CD4-positive, alpha-beta T cell (primary cell): ENCODE measurements at regions not wholly inside any gene's neighbourhood (a gene's known extent, or its start where the extent isn't known, plus 50 kb on each side); places are given as distances from the start of the nearest gene placed in this dataset.

Experiments
- ATAC-seq: fragments of 200-7000 bp; cut with Tn5 transposase; one replicate; pipeline ENCODE4 v1.10.0; 2022; ENCODE audit warnings: mild to moderate bottlenecking; ENCODE audit not compliant: poor library complexity
- CTCF ChIA-PET: fragments of 350-600 bp; sonication (Branson Sonifier 250); formaldehyde crosslinking; loops from one replicate; lab custom pipeline; 2021; ENCODE audit warnings: antibody characterized with exemption, inconsistent platforms; lab: Charles Lee
- POLR2A ChIA-PET: fragments of 350-600 bp; sonication (Branson Sonifier 250); formaldehyde crosslinking; loops from one replicate; lab custom pipeline; 2021; ENCODE audit warnings: antibody characterized with exemption, inconsistent platforms; lab: Charles Lee
- DNase-seq, 14 experiments: peaks; one replicate each; pipeline ENCODE4 v3.0.0-alpha.2; 2013 to 2020; ENCODE audit warnings: mixed read lengths in 2 of 14
- H3K27ac ChIP-seq, 2 donors: one replicate each; pipeline versions ENCODE4 v1.5.1 to v1.7.0; 2013; ENCODE audit warnings: low read length in 2 of 2, low read depth in 1 of 2, mild to moderate bottlenecking in 1 of 2
- H3K27me3 ChIP-seq, 2 experiments: 1 replicate in 1 of 2; 2 replicates in 1 of 2; pipeline versions ENCODE4 v1.6.1 to v1.7.0; 2013; ENCODE audit warnings: low read length in 2 of 2, control low read depth in 1 of 2, mild to moderate bottlenecking in 1 of 2, moderate library complexity in 1 of 2; ENCODE audit not compliant: insufficient read depth in 2 of 2, control insufficient read depth in 1 of 2
- H3K36me3 ChIP-seq: one replicate; pipeline ENCODE4 v1.6.1; 2013; ENCODE audit warnings: low read length, control low read depth; ENCODE audit not compliant: insufficient read depth
- H3K4me1 ChIP-seq: one replicate; pipeline ENCODE4 v1.6.1; 2013; ENCODE audit warnings: low read length, control low read depth; ENCODE audit not compliant: insufficient read depth
- H3K4me3 ChIP-seq: one replicate; pipeline ENCODE4 v1.5.1; 2013; ENCODE audit warnings: mild to moderate bottlenecking, low read length, moderate library complexity
- H3K9me3 ChIP-seq, 2 experiments: 1 replicate in 1 of 2; 2 replicates in 1 of 2; pipeline versions ENCODE4 v1.6.1 to v1.7.0; 2013; ENCODE audit warnings: low read length in 2 of 2, mild to moderate bottlenecking in 2 of 2, control low read depth in 1 of 2, moderate library complexity in 1 of 2; ENCODE audit not compliant: control insufficient read depth in 1 of 2, insufficient read depth in 1 of 2
- H3K27ac Mint-ChIP-seq: one replicate; pipeline ENCODE4 v1.8.0; 2020; ENCODE audit warnings: mixed read lengths
- H3K27me3 Mint-ChIP-seq: one replicate; pipeline ENCODE4 v1.8.0; 2021; ENCODE audit warnings: mixed read lengths
- H3K36me3 Mint-ChIP-seq: one replicate; pipeline ENCODE4 v1.8.0; 2021; ENCODE audit warnings: low read depth, mixed read lengths
- H3K4me1 Mint-ChIP-seq: one replicate; pipeline ENCODE4 v1.8.0; 2021; ENCODE audit warnings: low read depth, mixed read lengths
- H3K4me3 Mint-ChIP-seq: one replicate; pipeline ENCODE4 v1.8.0; 2020; ENCODE audit warnings: mild to moderate bottlenecking, mixed read lengths
- H3K9me3 Mint-ChIP-seq: one replicate; pipeline ENCODE4 v1.8.0; 2020; ENCODE audit warnings: mixed read lengths
- intact Hi-C, 2 experiments: fragments of 100-400 bp; cut with DNase I in 1 of 2; cut with micrococcal nuclease in 1 of 2; formaldehyde crosslinking; loops; one replicate each; pipeline versions ENCODE4 v1.15.1 to v1.9.0; 2023 to 2025; cut with DNase I, micrococcal nuclease
- TF ChIP-seq, protein P1 (sequence below): fragments of 200-600 bp; IDR thresholded peaks from one replicate; pipeline ENCODE4 v1.8.0; 2022; ENCODE audit warnings: antibody characterized with exemption, mild to moderate bottlenecking

GRCh38 chr12:100703868-100704267 lies 90.7 kb upstream of the ANO4 start:
- Mint-ChIP-seq H3K27me3 (peaks cover 4% of the 10 kb centered on the region), H3K4me3 (no peak overlapping the region), H3K27ac (no peak overlapping the region), H3K9me3 (no peaks in the 10 kb centered on the region), H3K4me1 (no peaks in the 10 kb centered on the region), H3K36me3 (no peaks in the 10 kb centered on the region)
- H3K4me3 ChIP-seq, result no peak overlapping the region
- ChIA-PET CTCF (no interaction called here), POLR2A (no interaction called here)
- TF ChIP-seq, protein P1, sequence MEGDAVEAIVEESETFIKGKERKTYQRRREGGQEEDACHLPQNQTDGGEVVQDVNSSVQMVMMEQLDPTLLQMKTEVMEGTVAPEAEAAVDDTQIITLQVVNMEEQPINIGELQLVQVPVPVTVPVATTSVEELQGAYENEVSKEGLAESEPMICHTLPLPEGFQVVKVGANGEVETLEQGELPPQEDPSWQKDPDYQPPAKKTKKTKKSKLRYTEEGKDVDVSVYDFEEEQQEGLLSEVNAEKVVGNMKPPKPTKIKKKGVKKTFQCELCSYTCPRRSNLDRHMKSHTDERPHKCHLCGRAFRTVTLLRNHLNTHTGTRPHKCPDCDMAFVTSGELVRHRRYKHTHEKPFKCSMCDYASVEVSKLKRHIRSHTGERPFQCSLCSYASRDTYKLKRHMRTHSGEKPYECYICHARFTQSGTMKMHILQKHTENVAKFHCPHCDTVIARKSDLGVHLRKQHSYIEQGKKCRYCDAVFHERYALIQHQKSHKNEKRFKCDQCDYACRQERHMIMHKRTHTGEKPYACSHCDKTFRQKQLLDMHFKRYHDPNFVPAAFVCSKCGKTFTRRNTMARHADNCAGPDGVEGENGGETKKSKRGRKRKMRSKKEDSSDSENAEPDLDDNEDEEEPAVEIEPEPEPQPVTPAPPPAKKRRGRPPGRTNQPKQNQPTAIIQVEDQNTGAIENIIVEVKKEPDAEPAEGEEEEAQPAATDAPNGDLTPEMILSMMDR, result no peak
- no peaks in the 10 kb centered on the region for H3K9me3 ChIP-seq
- ATAC-seq, result no peak
- intact Hi-C loops, result no loop called here
- no peaks in the 10 kb centered on the region for H3K27me3 ChIP-seq
- H3K4me1 ChIP-seq, result no peaks in the 10 kb centered on the region
- H3K27ac ChIP-seq, result no peak overlapping the region
- no peak for DNase-seq
- H3K36me3 ChIP-seq, result no peaks in the 10 kb centered on the region

DNA sequence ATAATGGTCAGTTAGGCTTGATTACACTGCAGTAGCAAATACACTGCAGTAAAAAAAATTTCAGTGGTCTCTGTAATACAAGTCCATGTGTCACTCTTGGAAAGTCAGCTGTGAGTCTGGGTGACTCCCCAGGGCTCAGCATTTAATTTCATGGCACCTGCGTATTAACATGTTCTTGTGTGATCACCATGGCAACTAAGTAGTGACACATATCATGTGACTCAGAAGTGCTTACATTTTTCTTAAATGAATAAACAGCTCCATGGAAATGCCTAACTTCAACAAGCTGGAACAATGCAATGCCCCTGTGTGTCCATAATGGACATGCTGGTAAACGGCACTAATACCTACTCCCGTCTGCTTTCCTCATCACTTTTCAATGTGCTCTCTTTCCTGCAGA lies 88.5 kb upstream of the ANO4 start:
- intact Hi-C loops, result no loop called here
- Mint-ChIP-seq H3K27me3 (peaks cover 8% of the 10 kb centered on the region), H3K9me3 (no peaks in the 10 kb centered on the region), H3K4me1 (no peaks in the 10 kb centered on the region), H3K36me3 (no peaks in the 10 kb centered on the region), H3K4me3 (no peak overlapping the region), H3K27ac (no peak overlapping the region)
- Histone ChIP-seq H3K27me3 (no peaks in the 10 kb centered on the region), H3K36me3 (no peaks in the 10 kb centered on the region), H3K4me3 (no peak overlapping the region), H3K27ac (no peak overlapping the region), H3K9me3 (no peaks in the 10 kb centered on the region), H3K4me1 (no peaks in the 10 kb centered on the region)
- DNase-seq, result no peak
- ChIA-PET CTCF (no interaction called here), POLR2A (no interaction called here)
- ATAC-seq, result no peak
- TF ChIP-seq, protein P1, result no peak

DNA sequence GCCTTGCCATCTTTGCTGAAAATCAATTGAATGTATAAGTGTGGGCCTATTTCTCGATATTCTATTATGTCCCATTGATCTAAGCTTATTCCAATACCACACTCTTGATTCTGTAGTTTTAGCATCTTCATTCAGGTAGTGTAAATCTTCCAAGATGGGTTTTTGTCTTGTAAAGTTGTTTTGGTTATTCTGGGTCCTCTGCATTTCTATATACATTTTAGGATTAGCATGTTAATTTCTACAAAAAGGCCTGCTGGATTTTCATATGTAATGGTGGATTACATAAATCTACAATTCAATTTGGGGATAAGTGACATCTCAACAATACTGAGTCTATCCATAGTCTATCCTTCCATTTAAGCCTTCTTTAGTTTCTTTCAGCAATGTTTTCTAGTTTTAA lies 86.0 kb upstream of the ANO4 start:
- Mint-ChIP-seq H3K27me3 (peaks cover 10% of the 10 kb centered on the region), H3K27ac (no peak overlapping the region), H3K9me3 (no peaks in the 10 kb centered on the region), H3K4me1 (no peaks in the 10 kb centered on the region), H3K4me3 (no peak overlapping the region), H3K36me3 (no peaks in the 10 kb centered on the region)
- H3K27ac ChIP-seq, result no peak overlapping the region
- no peaks in the 10 kb centered on the region for H3K9me3 ChIP-seq
- intact Hi-C loops, result no loop called here
- H3K27me3 ChIP-seq, result no peaks in the 10 kb centered on the region
- ChIA-PET POLR2A (no interaction called here), CTCF (no interaction called here)
- no peak for ATAC-seq
- H3K4me3 ChIP-seq, result no peak overlapping the region
- no peaks in the 10 kb centered on the region for H3K4me1 ChIP-seq
- TF ChIP-seq, protein P1, result no peak
- DNase-seq, result no peak
- no peaks in the 10 kb centered on the region for H3K36me3 ChIP-seq
